HUES64 (cell line): ENCODE measurements at regions not wholly inside any gene's neighbourhood (a gene's known extent, or its start where the extent isn't known, plus 50 kb on each side); places are given as distances from the start of the nearest gene placed in this dataset.
"Not testable (repeated sequence)": the region's sequence is repeated elsewhere in the genome, so short reads cannot be mapped to it uniquely, and the experiment has no call there.

Experiments used
- H3K27ac ChIP-seq: 2 replicates; pipeline ENCODE4 v1.7.0; 2013; ENCODE audit warnings: low read depth, low read length, inconsistent platforms
- H3K27me3 ChIP-seq: 2 replicates; pipeline ENCODE4 v1.6.1; 2013; ENCODE audit warnings: mild to moderate bottlenecking, low read length; ENCODE audit not compliant: insufficient read depth
- H3K36me3 ChIP-seq: 2 replicates; pipeline ENCODE4 v1.6.1; 2013; ENCODE audit warnings: mild to moderate bottlenecking, low read length; ENCODE audit not compliant: insufficient read depth
- H3K4me1 ChIP-seq: 2 replicates; pipeline ENCODE4 v1.6.1; 2013; ENCODE audit warnings: mild to moderate bottlenecking, low read length, moderate library complexity; ENCODE audit not compliant: insufficient read depth
- H3K4me3 ChIP-seq: 2 replicates; pipeline ENCODE4 v1.5.1; 2013; ENCODE audit warnings: mild to moderate bottlenecking, low read length, moderate library complexity
- H3K9ac ChIP-seq: 2 replicates; pipeline ENCODE4 v1.6.1; 2013; ENCODE audit warnings: mild to moderate bottlenecking, low read depth, low read length
- H3K9me3 ChIP-seq: 2 replicates; pipeline ENCODE4 v1.6.1; 2013; ENCODE audit warnings: low read depth, low read length; ENCODE audit not compliant: insufficient read depth
- WGBS: fragments of 150-250, 120-280 bp; methylation state at CpG from one replicate; pipeline ENCODE4 v1.1.7; 2013; ENCODE audit warnings: missing lambda C conversion rate; 5-methylcytosine and 5-hydroxymethylcytosine counted together

- Histone ChIP-seq H3K27me3 (no peaks in the 10 kb centered on the region), H3K36me3 (no peaks in the 10 kb centered on the region), H3K4me3 (no peak overlapping the region), H3K9ac (no peak overlapping the region), H3K9me3 (no peaks in the 10 kb centered on the region), H3K27ac (no peak overlapping the region), H3K4me1 (no peaks in the 10 kb centered on the region)
- WGBS = 88% methylated on average over 9 of the region's 9 CpGs
Measured at GRCh38 chr6:137283940-137284810, 65.0 kb upstream of the IFNGR1 start.

- no peak overlapping the region for H3K4me3 ChIP-seq
- H3K36me3 ChIP-seq = no peaks in the 10 kb centered on the region
- H3K27ac ChIP-seq = no peak overlapping the region
- WGBS = 88% methylated on average over 1 of the region's 2 CpGs
- H3K4me1 ChIP-seq = peaks cover 8% of the 10 kb centered on the region; the same call in 1 of the 2 replicates
- H3K27me3 ChIP-seq = no peaks in the 10 kb centered on the region
- no peak overlapping the region for H3K9ac ChIP-seq
- no peaks in the 10 kb centered on the region for H3K9me3 ChIP-seq
Measured at GRCh38 chr6:137283080-137283479, 63.9 kb upstream of the IFNGR1 start.

GRCh38 chr6:137282254-137282653 is 63.1 kb upstream of the IFNGR1 start:
- WGBS = 93% methylated on average over 8 of the region's 8 CpGs
- Histone ChIP-seq H3K4me3 (no peak overlapping the region), H3K27ac (no peak overlapping the region)

GRCh38 chr6:137279279-137279678 is 60.1 kb upstream of the IFNGR1 start:
- WGBS = 98% methylated on average over 3 of the region's 4 CpGs
- not testable (repeated sequence) for H3K27ac ChIP-seq, H3K9ac ChIP-seq, H3K27me3 ChIP-seq, H3K4me3 ChIP-seq, H3K9me3 ChIP-seq, H3K36me3 ChIP-seq
- peaks cover 14% of the 10 kb centered on the region for H3K4me1 ChIP-seq

More at GRCh38 chr6:137282254-137282653, 63.1 kb upstream of the IFNGR1 start:
- Histone ChIP-seq H3K9ac (no peak overlapping the region), H3K27me3 (no peaks in the 10 kb centered on the region), H3K4me1 (peaks cover 14% of the 10 kb centered on the region), H3K36me3 (no peaks in the 10 kb centered on the region), H3K9me3 (no peaks in the 10 kb centered on the region)

- H3K9ac ChIP-seq = peak overlapping the region; percentile 29; the same call in 1 of the 2 replicates
- H3K4me3 ChIP-seq = no peak overlapping the region
- H3K27me3 ChIP-seq = no peaks in the 10 kb centered on the region
- no peaks in the 10 kb centered on the region for H3K9me3 ChIP-seq
- H3K27ac ChIP-seq = peak overlapping the region; percentile 54; the same call in 1 of the 2 replicates
- no peaks in the 10 kb centered on the region for H3K36me3 ChIP-seq
- H3K4me1 ChIP-seq = peaks cover 14% of the 10 kb centered on the region
- WGBS = 49% methylated on average over 12 of the region's 14 CpGs
Measured at GRCh38 chr6:137277971-137278637, 58.9 kb upstream of the IFNGR1 start.

- Histone ChIP-seq H3K4me3 (no peak overlapping the region), H3K9me3 (no peaks in the 10 kb centered on the region), H3K27me3 (no peaks in the 10 kb centered on the region), H3K27ac (no peak overlapping the region), H3K36me3 (no peaks in the 10 kb centered on the region), H3K4me1 (peaks cover under 1% of the 10 kb centered on the region; the same call in 1 of the 2 replicates), H3K9ac (no peak overlapping the region)
- WGBS = 75% methylated on average over 1 of the region's 1 CpG
Measured at GRCh38 chr6:137272403-137272802, 53.2 kb upstream of the IFNGR1 start.

GRCh38 chr6:137271245-137272183 is 52.3 kb upstream of the IFNGR1 start:
- Histone ChIP-seq H3K27me3 (no peaks in the 10 kb centered on the region), H3K9me3 (no peaks in the 10 kb centered on the region), H3K27ac (no peak overlapping the region), H3K4me3 (no peak overlapping the region), H3K9ac (no peak overlapping the region), H3K4me1 (no peaks in the 10 kb centered on the region), H3K36me3 (no peaks in the 10 kb centered on the region)
- 32% methylated on average over 4 of the region's 5 CpGs for WGBS

GRCh38 chr6:137269803-137270202 is 50.6 kb upstream of the IFNGR1 start:
- H3K27me3 ChIP-seq = no peaks in the 10 kb centered on the region
- WGBS = 94% methylated on average over 3 of the region's 3 CpGs
- no peaks in the 10 kb centered on the region for H3K9me3 ChIP-seq
- H3K9ac ChIP-seq = no peak overlapping the region
- no peaks in the 10 kb centered on the region for H3K4me1 ChIP-seq
- H3K36me3 ChIP-seq = no peaks in the 10 kb centered on the region
- no peak overlapping the region for H3K27ac ChIP-seq
- no peak overlapping the region for H3K4me3 ChIP-seq

- Histone ChIP-seq H3K9me3 (no peaks in the 10 kb centered on the region), H3K27ac (no peak overlapping the region), H3K4me3 (no peak overlapping the region), H3K36me3 (no peaks in the 10 kb centered on the region), H3K4me1 (no peaks in the 10 kb centered on the region), H3K27me3 (no peaks in the 10 kb centered on the region), H3K9ac (no peak overlapping the region)
- 93% methylated on average over 3 of the region's 3 CpGs for WGBS
Measured at GRCh38 chr6:137269347-137269746, 50.2 kb upstream of the IFNGR1 start.
